AG10803 (cell line): ENCODE measurements at regions not wholly inside any gene's neighbourhood (a gene's known extent, or its start where the extent isn't known, plus 50 kb on each side); places are given as distances from the start of the nearest gene placed in this dataset.

ENCODE experiments used
- DNase-seq: peaks from one replicate; pipeline ENCODE4 v3.0.0; 2010; ENCODE audit warnings: low read depth
- H3K4me3 ChIP-seq: 2 replicates; pipeline ENCODE4 v1.5.1; 2011; ENCODE audit warnings: mild to moderate bottlenecking, low read length, control low read depth
- CTCF ChIP-seq: conservative IDR thresholded peaks from 2 replicates; pipeline ENCODE4 v1.5.1; 2011; ENCODE audit warnings: mild to moderate bottlenecking, low read length, control low read depth, inconsistent platforms

DNA sequence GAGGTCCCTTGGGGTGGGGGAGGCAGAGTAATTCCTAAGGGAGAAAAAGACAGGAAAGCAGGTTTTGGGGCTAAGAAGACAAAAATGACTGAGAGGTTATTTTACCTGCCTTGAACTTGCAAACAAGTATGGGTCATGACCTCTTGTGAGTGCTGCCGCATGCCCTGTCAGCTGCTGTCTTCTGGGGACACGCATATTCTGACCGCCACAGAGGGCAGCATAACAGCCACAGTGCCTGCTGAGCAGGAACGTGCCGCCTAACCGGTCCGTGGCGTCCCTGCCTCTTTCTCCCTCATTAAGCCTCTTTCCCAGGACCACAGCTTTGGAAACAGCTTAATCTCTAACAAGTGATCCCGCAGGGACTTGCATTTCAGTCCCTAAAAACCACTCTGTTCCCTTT is 51.3 kb upstream of the KCNA1 start:
- H3K4me3 ChIP-seq = no peak overlapping the region
- DNase-seq = no peak
- no peak for TF ChIP-seq CTCF

- no peak for TF ChIP-seq CTCF
- DNase-seq = no peak
- no peak overlapping the region for H3K4me3 ChIP-seq
These were observed 50.1 kb upstream of the KCNA1 start for GRCh38 chr12:4859478-4860210.
